Activated CD8-positive, alpha-beta T cell treated with anti-CD3 and anti-CD28 coated beads for 36 hours (primary cell): ENCODE measurements at regions not wholly inside any gene's neighbourhood (a gene's known extent, or its start where the extent isn't known, plus 50 kb on each side); places are given as distances from the start of the nearest gene placed in this dataset.

Experiments used
- ATAC-seq: fragments of 200-7000 bp; cut with Tn5 transposase; one replicate; pipeline ENCODE4 v1.10.0; 2021; ENCODE audit warnings: mild to moderate bottlenecking, moderate library complexity
- CTCF ChIA-PET: fragments of 350-600 bp; sonication (Branson Sonifier 250); formaldehyde crosslinking; loops from one replicate; lab custom pipeline; 2021; ENCODE audit warnings: antibody characterized with exemption; lab: Charles Lee
- POLR2A ChIA-PET: fragments of 350-600 bp; sonication (Branson Sonifier 250); formaldehyde crosslinking; loops from one replicate; lab custom pipeline; 2021; ENCODE audit warnings: antibody characterized with exemption; lab: Charles Lee
- DNase-seq: peaks from one replicate; pipeline ENCODE4 v3.0.0-alpha.2; 2020
- H3K27ac Mint-ChIP-seq: one replicate; pipeline ENCODE4 v1.8.0; 2021; ENCODE audit warnings: mild to moderate bottlenecking, mixed read lengths
- H3K27me3 Mint-ChIP-seq: one replicate; pipeline ENCODE4 v1.8.0; 2021; ENCODE audit warnings: mixed read lengths
- H3K36me3 Mint-ChIP-seq: one replicate; pipeline ENCODE4 v1.8.0; 2021; ENCODE audit warnings: low read depth, mixed read lengths
- H3K4me1 Mint-ChIP-seq: one replicate; pipeline ENCODE4 v1.8.0; 2021; ENCODE audit warnings: low read depth, mixed read lengths
- H3K4me3 Mint-ChIP-seq: one replicate; pipeline ENCODE4 v1.8.0; 2021; ENCODE audit warnings: mild to moderate bottlenecking, moderate library complexity, mixed read lengths
- H3K9me3 Mint-ChIP-seq: one replicate; pipeline ENCODE4 v1.8.0; 2021; ENCODE audit warnings: mixed read lengths
- CTCF ChIP-seq: fragments of 200-600 bp; IDR thresholded peaks from one replicate; pipeline ENCODE4 v1.8.0; 2022; ENCODE audit warnings: antibody characterized with exemption, mild to moderate bottlenecking
- intact Hi-C: fragments of 100-400 bp; cut with micrococcal nuclease; formaldehyde crosslinking; loops from one replicate; pipeline ENCODE4 v1.10.0; 2022

- no peak overlapping the region for H3K4me3 Mint-ChIP-seq
- POLR2A ChIA-PET, result interaction anchor here (0.6 kb wide), 1 partner anchor 44 kb away, joined by 3 read pairs; no protein-coding TSS in a partner anchor
- CTCF ChIA-PET, result interaction anchor here (1.4 kb wide), 2 partner anchors 14 to 100 kb away, joined by 3 to 4 read pairs; no protein-coding TSS in a partner anchor
- DNase-seq, result no peak
- H3K9me3 Mint-ChIP-seq, result no peaks in the 10 kb centered on the region
- no peaks in the 10 kb centered on the region for H3K27me3 Mint-ChIP-seq
- intact Hi-C loops, result no loop called here
- peaks cover 43% of the 10 kb centered on the region for H3K4me1 Mint-ChIP-seq
- H3K27ac Mint-ChIP-seq, result no peak overlapping the region
- TF ChIP-seq CTCF, result no peak
- no peak for ATAC-seq
- H3K36me3 Mint-ChIP-seq, result no peaks in the 10 kb centered on the region
Measured at GRCh38 chr13:33642374-33643065, 175.4 kb upstream of the RFC3 start.

- Mint-ChIP-seq H3K36me3 (no peaks in the 10 kb centered on the region), H3K4me1 (peaks cover 31% of the 10 kb centered on the region), H3K27ac (peak overlapping the region; percentile 74), H3K9me3 (no peaks in the 10 kb centered on the region), H3K4me3 (no peak overlapping the region), H3K27me3 (peaks cover 1% of the 10 kb centered on the region)
- CTCF ChIA-PET, result no interaction called here
- DNase-seq (peak; percentile 25), ATAC-seq (peak; percentile 76)
- intact Hi-C loops, result no loop called here
- POLR2A ChIA-PET, result no interaction called here
- no peak for TF ChIP-seq CTCF
Measured at GRCh38 chr13:33644581-33645543, 173.1 kb upstream of the RFC3 start.

GRCh38 chr13:33645591-33646554 lies 172.1 kb upstream of the RFC3 start:
- POLR2A ChIA-PET, result no interaction called here
- H3K4me1 Mint-ChIP-seq, result peaks cover 22% of the 10 kb centered on the region
- peak overlapping the region; percentile 74 for H3K27ac Mint-ChIP-seq
- TF ChIP-seq CTCF, result no peak
- DNase-seq, result no peak
- H3K27me3 Mint-ChIP-seq, result peaks cover 1% of the 10 kb centered on the region
- intact Hi-C loops, result no loop called here
- H3K9me3 Mint-ChIP-seq, result no peaks in the 10 kb centered on the region
- CTCF ChIA-PET, result interaction anchor here (0.7 kb wide), 1 partner anchor 35 kb away, joined by 3 read pairs; no protein-coding TSS in a partner anchor
- H3K4me3 Mint-ChIP-seq, result no peak overlapping the region
- ATAC-seq, result peak; percentile 35
- no peaks in the 10 kb centered on the region for H3K36me3 Mint-ChIP-seq

GRCh38 chr13:33649212-33649878 lies 168.6 kb upstream of the RFC3 start:
- Mint-ChIP-seq H3K36me3 (no peaks in the 10 kb centered on the region), H3K4me1 (peaks cover 19% of the 10 kb centered on the region), H3K9me3 (no peaks in the 10 kb centered on the region), H3K4me3 (no peak overlapping the region), H3K27ac (no peak overlapping the region), H3K27me3 (peaks cover 14% of the 10 kb centered on the region)
- TF ChIP-seq CTCF, result no peak
- DNase-seq (no peak), ATAC-seq (no peak)
- ChIA-PET CTCF (no interaction called here), POLR2A (no interaction called here)
- intact Hi-C loops, result no loop called here
